H1 (cell line): ENCODE measurements at regions not wholly inside any gene's neighbourhood (a gene's known extent, or its start where the extent isn't known, plus 50 kb on each side); places are given as distances from the start of the nearest gene placed in this dataset.
"Not testable (repeated sequence)": the region's sequence is repeated elsewhere in the genome, so short reads cannot be mapped to it uniquely, and the experiment has no call there.

Source experiments
- BACH1 ChIP-seq: IDR thresholded peaks from 2 replicates; pipeline ENCODE4 v1.6.1; 2012; ENCODE audit warnings: low read length, improper control_type of control experiment
- CBX5 ChIP-seq: fragments of 300-800, 300-1000 bp; sonication (generic); IDR thresholded peaks from 2 replicates; pipeline ENCODE4 v1.7.1; 2016; ENCODE audit warnings: antibody characterized with exemption, low read length, low read depth
- CEBPB ChIP-seq: IDR thresholded peaks from 2 replicates; pipeline ENCODE4 v1.6.1; 2012; ENCODE audit warnings: low read depth, low read length
- CHD1 ChIP-seq: IDR thresholded peaks from 2 replicates; pipeline ENCODE4 v1.6.1; 2012; ENCODE audit warnings: low read depth, low read length, improper control_type of control experiment
- CTCF ChIP-seq, 3 experiments: IDR thresholded peaks; 1 replicate in 2 of 3; 2 replicates in 1 of 3; pipeline versions ENCODE4 v1.5.1 to v1.6.1; 2011; ENCODE audit warnings: low read length in 3 of 3, mild to moderate bottlenecking in 3 of 3, inconsistent platforms in 2 of 3, low read depth in 1 of 3, moderate library complexity in 1 of 3; ENCODE audit not compliant: insufficient read depth in 1 of 3; ENCODE audit errors: control extremely low read depth in 1 of 3
- POLR2AphosphoS5 ChIP-seq: IDR thresholded peaks from 2 replicates; pipeline ENCODE4 v1.6.1; 2011; ENCODE audit warnings: low read depth, low read length
- RAD21 ChIP-seq, 2 experiments: IDR thresholded peaks in 1 of 2; conservative IDR thresholded peaks in 1 of 2; 2 replicates each; pipeline ENCODE4 v1.6.1; 2011; ENCODE audit warnings: low read depth in 2 of 2, low read length in 2 of 2, improper control_type of control experiment in 1 of 2, inconsistent platforms in 1 of 2, mild to moderate bottlenecking in 1 of 2, moderate library complexity in 1 of 2
- SIN3A ChIP-seq, 2 experiments: IDR thresholded peaks in 1 of 2; conservative IDR thresholded peaks in 1 of 2; 2 replicates each; pipeline ENCODE4 v1.6.1; 2011 to 2012; ENCODE audit warnings: low read length in 2 of 2, improper control_type of control experiment in 1 of 2, low read depth in 1 of 2, mild to moderate bottlenecking in 1 of 2

DNA sequence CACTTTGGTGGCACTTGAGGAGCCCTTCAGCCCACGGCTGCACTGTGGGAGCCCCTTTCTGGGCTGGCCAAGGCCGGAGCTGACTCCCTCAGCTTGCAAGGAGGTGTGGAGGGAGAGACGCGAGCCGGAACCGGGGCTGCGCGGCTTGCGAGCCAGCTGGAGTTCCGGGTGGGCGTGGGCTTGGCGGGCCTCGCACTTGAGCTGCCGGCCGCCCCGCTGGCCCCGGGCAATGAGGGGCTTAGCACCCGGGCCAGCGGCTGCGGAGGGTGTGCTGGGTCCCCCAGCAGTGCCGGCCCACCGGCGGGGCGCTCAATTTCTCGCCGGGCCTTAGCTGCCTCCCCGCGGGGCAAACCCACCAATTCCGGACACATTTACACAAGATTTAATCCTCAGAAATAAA is 113.7 kb upstream of the RXFP1 start:
- TF ChIP-seq RAD21 (IDR thresholded peaks at IDR 0.05 in 1 of 2, conservative IDR thresholded peaks at IDR 0.05 in 1 of 2; ENCODE audit: low read depth in 2 of 2, low read length in 2 of 2); CBX5; POLR2AphosphoS5; BACH1; CTCF (IDR thresholded peaks at IDR 0.05; ENCODE audit: control extremely low read depth in 1 of 3, insufficient read depth in 1 of 3, low read depth in 1 of 3, low read length in 3 of 3); CHD1; CEBPB; SIN3A (conservative IDR thresholded peaks at IDR 0.05 in 1 of 2, IDR thresholded peaks at IDR 0.05 in 1 of 2; ENCODE audit: low read depth in 1 of 2, low read length in 2 of 2): not testable (repeated sequence)
